NB4 (cell line): ENCODE measurements at regions not wholly inside any gene's neighbourhood (a gene's known extent, or its start where the extent isn't known, plus 50 kb on each side); places are given as distances from the start of the nearest gene placed in this dataset.

ENCODE experiments used
- MYC ChIP-seq: IDR thresholded peaks from 2 replicates; pipeline ENCODE4 v1.6.1; 2011; ENCODE audit warnings: low read depth, low read length
- POLR2A ChIP-seq: IDR thresholded peaks from 2 replicates; pipeline ENCODE4 v1.6.1; 2011; ENCODE audit warnings: mild to moderate bottlenecking; ENCODE audit not compliant: insufficient read length; ENCODE audit errors: extremely low read depth
- TF ChIP-seq, protein P1 (sequence below): IDR thresholded peaks from one replicate; pipeline ENCODE4 v1.5.1; 2012; ENCODE audit warnings: low read depth, low read length
- TF ChIP-seq, protein P2 (sequence below): IDR thresholded peaks from 2 replicates; pipeline ENCODE4 v1.6.1; 2011; ENCODE audit warnings: low read depth, low read length

DNA sequence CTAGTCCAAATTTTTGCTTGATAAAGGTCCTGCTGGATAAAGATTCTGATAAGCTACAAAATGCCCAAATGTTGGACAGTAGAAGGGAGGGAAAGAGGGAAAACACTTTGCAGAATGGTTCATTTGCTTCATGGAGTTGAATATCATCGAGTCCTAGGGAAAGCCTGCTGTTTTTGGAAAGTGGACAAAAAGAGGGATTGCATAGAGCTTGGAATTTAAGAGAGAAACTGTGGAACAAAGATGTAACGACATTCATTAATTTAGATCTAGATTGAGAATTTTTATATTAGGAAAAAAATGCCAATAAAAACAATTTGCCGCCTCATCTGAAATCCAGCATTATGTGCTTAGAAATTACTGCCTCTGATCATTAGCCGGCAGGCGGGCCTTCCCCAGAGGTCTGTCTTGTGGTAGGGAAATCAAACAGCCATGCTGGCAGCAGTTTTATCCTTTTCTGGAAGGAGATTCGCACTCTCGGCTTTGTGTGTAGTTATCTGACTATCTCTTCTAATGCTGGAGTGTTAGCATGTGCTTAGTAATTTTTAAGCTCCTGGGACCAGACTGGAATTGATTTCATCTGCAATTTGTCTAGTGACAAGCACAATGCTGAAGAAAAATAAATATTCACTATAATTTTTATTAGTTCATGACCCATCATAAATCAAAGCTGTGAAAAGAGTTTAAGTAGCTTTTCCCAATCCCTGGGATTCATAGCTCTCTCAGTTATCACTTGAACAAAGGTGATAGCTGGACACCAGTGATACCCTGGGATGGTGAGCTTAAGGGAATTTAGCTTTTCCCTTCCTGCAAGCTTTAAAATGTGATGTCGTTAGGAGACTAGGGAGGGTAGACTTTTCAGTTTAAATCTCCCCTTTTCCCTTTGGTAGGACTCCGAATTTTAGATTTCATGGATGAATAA is 329.5 kb downstream of the PRL start:
- TF ChIP-seq, protein P1, sequence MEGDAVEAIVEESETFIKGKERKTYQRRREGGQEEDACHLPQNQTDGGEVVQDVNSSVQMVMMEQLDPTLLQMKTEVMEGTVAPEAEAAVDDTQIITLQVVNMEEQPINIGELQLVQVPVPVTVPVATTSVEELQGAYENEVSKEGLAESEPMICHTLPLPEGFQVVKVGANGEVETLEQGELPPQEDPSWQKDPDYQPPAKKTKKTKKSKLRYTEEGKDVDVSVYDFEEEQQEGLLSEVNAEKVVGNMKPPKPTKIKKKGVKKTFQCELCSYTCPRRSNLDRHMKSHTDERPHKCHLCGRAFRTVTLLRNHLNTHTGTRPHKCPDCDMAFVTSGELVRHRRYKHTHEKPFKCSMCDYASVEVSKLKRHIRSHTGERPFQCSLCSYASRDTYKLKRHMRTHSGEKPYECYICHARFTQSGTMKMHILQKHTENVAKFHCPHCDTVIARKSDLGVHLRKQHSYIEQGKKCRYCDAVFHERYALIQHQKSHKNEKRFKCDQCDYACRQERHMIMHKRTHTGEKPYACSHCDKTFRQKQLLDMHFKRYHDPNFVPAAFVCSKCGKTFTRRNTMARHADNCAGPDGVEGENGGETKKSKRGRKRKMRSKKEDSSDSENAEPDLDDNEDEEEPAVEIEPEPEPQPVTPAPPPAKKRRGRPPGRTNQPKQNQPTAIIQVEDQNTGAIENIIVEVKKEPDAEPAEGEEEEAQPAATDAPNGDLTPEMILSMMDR, result no peak
- TF ChIP-seq POLR2A (no peak), MYC (no peak)
- TF ChIP-seq, protein P2, sequence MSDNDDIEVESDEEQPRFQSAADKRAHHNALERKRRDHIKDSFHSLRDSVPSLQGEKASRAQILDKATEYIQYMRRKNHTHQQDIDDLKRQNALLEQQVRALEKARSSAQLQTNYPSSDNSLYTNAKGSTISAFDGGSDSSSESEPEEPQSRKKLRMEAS, result no peak
